Endothelial cell of umbilical vein (primary cell): ENCODE measurements at regions not wholly inside any gene's neighbourhood (a gene's known extent, or its start where the extent isn't known, plus 50 kb on each side); places are given as distances from the start of the nearest gene placed in this dataset.

ENCODE experiments used
- BruUV-seq: library from RNA; stranded (reverse); fragments of 400-500 nt; replicated peaks from 2 replicates; lab custom pipeline; 2021; lab: Mats Ljungman, UMichigan
- CTCF ChIA-PET: fragments of 300-600, 350-600 bp; sonication (Branson Sonifier 250); formaldehyde crosslinking; loops from one replicate; lab custom pipeline; 2021; ENCODE audit warnings: antibody characterized with exemption, inconsistent platforms; lab: Charles Lee
- POLR2A ChIA-PET: fragments of 300-600, 350-600 bp; sonication (Branson Sonifier 250); formaldehyde crosslinking; loops from one replicate; lab custom pipeline; 2021; ENCODE audit warnings: antibody characterized with exemption, inconsistent platforms; lab: Charles Lee
- DNase-seq: peaks from one replicate; pipeline ENCODE4 v3.0.0-alpha.2; 2011; ENCODE audit warnings: low read depth, low spot score
- FAIRE-seq: peaks from 2 replicates; lab custom pipeline; 2011; peaks lifted over from hg19 to GRCh38; lab: Jason Lieb, UNC
- H2AFZ ChIP-seq: 2 replicates; pipeline ENCODE4 v1.6.0; 2012; ENCODE audit warnings: low read depth, low read length, control low read depth, inconsistent platforms
- H3K27ac ChIP-seq: 2 replicates; pipeline ENCODE4 v1.5.1; 2011; ENCODE audit warnings: low read depth, mild to moderate bottlenecking, control low read depth, low read length, moderate library complexity; ENCODE audit not compliant: insufficient read depth
- H3K27me3 ChIP-seq, 2 experiments: 2 replicates each; pipeline versions ENCODE4 v1.6.0 to v1.6.1; 2011; ENCODE audit warnings: low read length in 2 of 2, mixed read lengths in 1 of 2; ENCODE audit not compliant: control insufficient read depth in 2 of 2, insufficient read depth in 2 of 2
- H3K36me3 ChIP-seq, 2 experiments: 2 replicates in 1 of 2; 3 replicates in 1 of 2; pipeline ENCODE4 v1.5.1; 2011; ENCODE audit warnings: low read length in 2 of 2, mild to moderate bottlenecking in 1 of 2, moderate library complexity in 1 of 2; ENCODE audit not compliant: control insufficient read depth in 2 of 2, insufficient read depth in 2 of 2; ENCODE audit errors: extremely low read depth in 1 of 2
- H3K4me1 ChIP-seq: 3 replicates; pipeline ENCODE4 v1.5.1; 2011; ENCODE audit warnings: mild to moderate bottlenecking, low read length; ENCODE audit not compliant: control insufficient read depth, insufficient read depth; ENCODE audit errors: extremely low read depth
- H3K4me2 ChIP-seq: 2 replicates; pipeline ENCODE4 v1.6.1; 2011; ENCODE audit warnings: low read length, control low read depth, mixed read lengths; ENCODE audit not compliant: insufficient read depth
- H3K4me3 ChIP-seq, 3 experiments: fragments of 200-600 bp in 1 of 3; sonication (generic), shearing (Covaris generic) in 1 of 3; replicated peaks in 1 of 3; 2 replicates each; pipeline ENCODE4 v1.5.1; 2011 to 2016; ENCODE audit warnings: control low read depth in 3 of 3, low read length in 3 of 3, mild to moderate bottlenecking in 2 of 3, inconsistent platforms in 1 of 3, low read depth in 1 of 3, moderate library complexity in 1 of 3; ENCODE audit not compliant: insufficient read depth in 1 of 3
- H3K79me2 ChIP-seq: 2 replicates; pipeline ENCODE4 v1.6.0; 2012; ENCODE audit warnings: low read length, inconsistent platforms; ENCODE audit not compliant: control insufficient read depth, insufficient read depth
- H3K9ac ChIP-seq: replicated peaks from 2 replicates; pipeline ENCODE3; 2011; ENCODE audit warnings: low read length, control low read depth; ENCODE audit not compliant: insufficient read depth; ENCODE audit errors: extremely low read depth
- H3K9me1 ChIP-seq: replicated peaks from 3 replicates; pipeline ENCODE4 v1.6.0; 2011; ENCODE audit warnings: mild to moderate bottlenecking, low read length; ENCODE audit not compliant: control insufficient read depth, insufficient read depth; ENCODE audit errors: extremely low read depth
- H3K9me3 ChIP-seq: replicated peaks from 2 replicates; pipeline ENCODE4 v1.5.1; 2012; ENCODE audit warnings: low read length, inconsistent platforms; ENCODE audit not compliant: control insufficient read depth, insufficient read depth
- H4K20me1 ChIP-seq: replicated peaks from 2 replicates; pipeline ENCODE3; 2011; ENCODE audit warnings: mild to moderate bottlenecking, low read length; ENCODE audit not compliant: control insufficient read depth, insufficient read depth; ENCODE audit errors: extremely low read depth
- EZH2 ChIP-seq: IDR thresholded peaks from 2 replicates; pipeline ENCODE4 v1.6.1; 2012; ENCODE audit warnings: borderline replicate concordance, low read depth, mild to moderate bottlenecking, moderate library complexity, low read length, inconsistent platforms; ENCODE audit not compliant: severe bottlenecking
- MYC ChIP-seq: IDR thresholded peaks from one replicate; pipeline ENCODE4 v1.6.1; 2011; ENCODE audit warnings: mild to moderate bottlenecking, low read depth, low read length
- POLR2A ChIP-seq: IDR thresholded peaks from 2 replicates; pipeline ENCODE4 v1.6.1; 2012; ENCODE audit warnings: low read depth, mild to moderate bottlenecking, control low read depth, low read length
- POLR2AphosphoS5 ChIP-seq: IDR thresholded peaks from 2 replicates; pipeline ENCODE4 v1.6.1; 2012; ENCODE audit warnings: low read depth, mild to moderate bottlenecking, control low read depth, low read length, moderate library complexity; ENCODE audit not compliant: insufficient read depth
- dilution Hi-C: fragments of 300-500 bp; cut with MboI; formaldehyde crosslinking; loops from one replicate; pipeline ENCODE4 v1.15.0; 2019; ENCODE audit warnings: low sequenced_read_pairs; ENCODE audit not compliant: extremely low pct_ligation_motif_present
- intact Hi-C: fragments of 100-400 bp; cut with micrococcal nuclease; formaldehyde crosslinking; loops from one replicate; pipeline ENCODE4 v1.10.0; 2022
- TF ChIP-seq, protein P1 (sequence below): IDR thresholded peaks from 2 replicates; pipeline ENCODE4 v1.6.1; 2011; ENCODE audit not compliant: insufficient read depth, insufficient read length
- TF ChIP-seq, protein P2 (sequence below), 2 donors: IDR thresholded peaks; 1 replicate in 1 of 2; 2 replicates in 1 of 2; pipeline ENCODE4 v1.5.1; 2011; ENCODE audit warnings: low read length in 2 of 2, mild to moderate bottlenecking in 2 of 2, moderate library complexity in 2 of 2, control low read depth in 1 of 2, inconsistent platforms in 1 of 2, low read depth in 1 of 2; ENCODE audit not compliant: insufficient read depth in 1 of 2; ENCODE audit errors: extremely low read depth in 1 of 2

DNA sequence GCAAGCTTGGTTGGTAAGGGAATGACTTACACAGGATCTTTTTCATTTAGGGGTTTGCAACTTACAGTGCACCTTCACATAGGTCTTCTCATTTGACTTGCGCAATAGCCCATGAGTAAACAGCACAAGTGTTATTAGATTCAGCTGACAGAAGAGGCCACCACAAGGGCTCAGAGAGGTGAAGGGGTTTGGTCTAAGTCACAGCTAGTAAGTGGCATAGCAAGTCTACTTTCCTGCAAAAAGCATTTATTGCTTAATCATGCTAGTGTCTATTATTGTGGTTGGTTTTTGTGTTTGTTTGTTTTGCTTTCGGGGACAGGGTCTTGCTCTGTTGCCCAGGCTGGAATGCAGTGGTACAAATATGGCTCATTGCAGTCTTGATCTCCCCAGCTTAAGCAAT lies 83.3 kb downstream of the SPRY1 start:
- H3K27ac ChIP-seq, result no peak overlapping the region
- H3K4me2 ChIP-seq, result no peak overlapping the region
- no TSS peak for BruUV-seq
- dilution Hi-C loops (no loop called here), intact Hi-C loops (no loop called here)
- H3K79me2 ChIP-seq, result no peaks in the 10 kb centered on the region
- no peak for TF ChIP-seq EZH2
- TF ChIP-seq, protein P1, sequence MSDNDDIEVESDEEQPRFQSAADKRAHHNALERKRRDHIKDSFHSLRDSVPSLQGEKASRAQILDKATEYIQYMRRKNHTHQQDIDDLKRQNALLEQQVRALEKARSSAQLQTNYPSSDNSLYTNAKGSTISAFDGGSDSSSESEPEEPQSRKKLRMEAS, result no peak
- no peak for TF ChIP-seq POLR2AphosphoS5
- TF ChIP-seq, protein P2, sequence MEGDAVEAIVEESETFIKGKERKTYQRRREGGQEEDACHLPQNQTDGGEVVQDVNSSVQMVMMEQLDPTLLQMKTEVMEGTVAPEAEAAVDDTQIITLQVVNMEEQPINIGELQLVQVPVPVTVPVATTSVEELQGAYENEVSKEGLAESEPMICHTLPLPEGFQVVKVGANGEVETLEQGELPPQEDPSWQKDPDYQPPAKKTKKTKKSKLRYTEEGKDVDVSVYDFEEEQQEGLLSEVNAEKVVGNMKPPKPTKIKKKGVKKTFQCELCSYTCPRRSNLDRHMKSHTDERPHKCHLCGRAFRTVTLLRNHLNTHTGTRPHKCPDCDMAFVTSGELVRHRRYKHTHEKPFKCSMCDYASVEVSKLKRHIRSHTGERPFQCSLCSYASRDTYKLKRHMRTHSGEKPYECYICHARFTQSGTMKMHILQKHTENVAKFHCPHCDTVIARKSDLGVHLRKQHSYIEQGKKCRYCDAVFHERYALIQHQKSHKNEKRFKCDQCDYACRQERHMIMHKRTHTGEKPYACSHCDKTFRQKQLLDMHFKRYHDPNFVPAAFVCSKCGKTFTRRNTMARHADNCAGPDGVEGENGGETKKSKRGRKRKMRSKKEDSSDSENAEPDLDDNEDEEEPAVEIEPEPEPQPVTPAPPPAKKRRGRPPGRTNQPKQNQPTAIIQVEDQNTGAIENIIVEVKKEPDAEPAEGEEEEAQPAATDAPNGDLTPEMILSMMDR (IDR thresholded peaks at IDR 0.05; ENCODE audit: extremely low read depth in 1 of 2, insufficient read depth in 1 of 2, low read depth in 1 of 2, low read length in 2 of 2), result no peak
- TF ChIP-seq POLR2A, result no peak
- TF ChIP-seq MYC, result no peak
- H3K4me3 ChIP-seq, result no peak overlapping the region
- H3K9ac ChIP-seq, result no peak overlapping the region
- H3K9me1 ChIP-seq, result no peaks in the 10 kb centered on the region
- H3K27me3 ChIP-seq, result no peaks in the 10 kb centered on the region
- POLR2A ChIA-PET, result no interaction called here
- FAIRE-seq (no peak), DNase-seq (no peak)
- H3K9me3 ChIP-seq, result no peaks in the 10 kb centered on the region
- H3K4me1 ChIP-seq, result peaks cover 3% of the 10 kb centered on the region
- CTCF ChIA-PET, result no interaction called here
- H2AFZ ChIP-seq, result no peak overlapping the region
- no peaks in the 10 kb centered on the region for H3K36me3 ChIP-seq
- H4K20me1 ChIP-seq, result no peaks in the 10 kb centered on the region
